ENCODE measurements at regions not wholly inside any gene's neighbourhood (a gene's known extent, or its start where the extent isn't known, plus 50 kb on each side); places are given as distances from the start of the nearest gene placed in this dataset.

DNA sequence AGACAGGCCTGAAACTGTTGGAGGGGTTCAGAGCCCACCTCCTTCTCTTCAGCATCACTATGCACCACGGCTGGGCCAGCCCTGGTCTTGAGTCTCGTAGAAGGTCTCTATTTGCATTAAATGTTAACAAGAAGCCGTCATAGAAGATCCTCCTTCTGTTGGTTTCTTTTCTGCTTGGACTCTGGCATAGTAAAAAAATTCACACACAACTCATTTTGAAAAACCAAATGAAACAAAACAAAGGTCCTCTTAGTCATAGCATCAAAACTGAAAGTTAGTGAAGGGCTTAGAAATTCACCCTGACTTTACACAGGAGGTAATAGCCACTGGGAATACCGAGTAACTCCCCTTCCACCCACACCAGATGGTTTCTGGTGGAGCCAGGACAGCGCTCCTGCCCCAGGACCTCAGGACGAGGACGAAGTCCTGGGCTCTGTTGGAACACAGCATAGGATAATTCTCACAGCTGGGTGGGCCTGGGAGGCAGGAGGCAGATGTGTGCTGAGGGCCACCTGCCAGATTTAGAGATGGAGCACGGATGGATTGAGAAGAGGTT lies 248.4 kb upstream of the KLF6 start:
- no peak for DNase-seq

DNA sequence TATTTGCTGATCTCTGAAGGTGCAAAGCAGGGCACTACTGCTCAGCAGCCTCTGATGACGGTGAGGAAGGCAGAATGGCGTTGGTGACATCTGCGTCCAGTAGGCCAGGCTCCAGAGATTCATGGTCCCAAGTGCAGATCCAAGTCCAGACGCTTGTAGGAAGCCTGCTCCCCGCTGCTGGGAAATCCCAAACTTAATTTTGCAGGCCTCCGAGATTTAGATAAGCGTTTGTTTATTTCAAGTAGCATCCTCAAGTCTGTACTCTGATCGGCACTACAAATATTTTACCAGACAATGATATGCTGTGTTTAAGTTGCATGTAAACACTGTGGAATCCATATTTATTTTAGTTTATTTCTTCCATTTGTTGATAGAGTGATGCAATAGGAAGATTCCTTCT lies 244.9 kb upstream of the KLF6 start:
- no peak for DNase-seq

DNA sequence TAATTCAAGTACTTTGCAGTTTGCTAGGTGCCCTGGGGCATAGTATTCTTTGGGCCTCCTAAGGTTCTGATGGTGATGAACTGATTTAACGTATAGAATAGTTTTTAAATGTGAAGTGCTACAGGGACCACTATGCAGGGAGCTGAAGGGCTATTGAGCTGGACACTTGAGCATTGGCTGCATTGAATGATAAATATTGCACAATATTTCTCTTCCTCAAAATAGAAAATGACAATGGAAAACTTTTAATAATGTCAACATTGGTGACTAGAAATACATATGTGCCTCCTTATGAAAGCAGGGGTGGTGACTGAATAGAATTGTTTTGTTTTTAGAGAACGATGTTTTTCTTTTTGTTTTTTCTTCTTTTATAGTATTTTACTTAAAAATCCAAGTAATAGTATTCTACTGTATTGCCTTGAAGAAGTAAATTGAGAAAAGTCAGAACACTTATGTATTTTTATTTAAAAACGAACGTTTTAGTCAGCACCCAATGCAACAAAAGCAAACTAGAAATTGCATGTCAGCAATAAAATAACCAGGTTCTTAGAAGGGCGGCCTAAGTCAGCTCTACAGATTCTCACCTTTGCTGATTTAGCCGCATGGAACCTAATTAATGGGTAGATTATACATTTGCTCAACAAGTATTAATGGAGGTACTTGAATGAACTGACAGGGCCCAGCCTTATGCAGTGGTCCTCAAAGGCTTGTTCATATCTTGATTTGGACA lies 244.0 kb upstream of the KLF6 start:
- no peak for DNase-seq

DNA sequence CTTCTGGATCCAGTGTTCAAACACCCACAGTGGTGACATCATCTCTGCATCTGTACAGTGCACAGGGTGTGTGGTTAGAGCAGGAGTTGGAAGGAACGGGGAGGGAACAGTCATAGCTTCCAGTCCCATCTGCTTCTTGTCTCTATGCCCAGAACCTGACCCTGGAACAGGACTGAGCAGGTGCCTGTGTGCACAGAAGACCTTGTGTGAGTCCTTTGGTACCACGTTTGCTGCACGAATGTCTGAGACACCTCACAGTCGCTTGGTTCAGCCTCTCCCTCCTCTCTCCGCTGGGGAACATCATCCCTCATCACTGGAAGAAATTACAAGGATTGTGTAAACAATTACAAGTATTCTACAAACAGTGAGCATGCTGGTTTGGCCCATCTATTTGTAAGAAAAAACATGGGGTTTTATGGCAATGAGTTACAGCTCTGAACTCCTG lies 243.0 kb upstream of the KLF6 start:
- no peak for DNase-seq

DNA sequence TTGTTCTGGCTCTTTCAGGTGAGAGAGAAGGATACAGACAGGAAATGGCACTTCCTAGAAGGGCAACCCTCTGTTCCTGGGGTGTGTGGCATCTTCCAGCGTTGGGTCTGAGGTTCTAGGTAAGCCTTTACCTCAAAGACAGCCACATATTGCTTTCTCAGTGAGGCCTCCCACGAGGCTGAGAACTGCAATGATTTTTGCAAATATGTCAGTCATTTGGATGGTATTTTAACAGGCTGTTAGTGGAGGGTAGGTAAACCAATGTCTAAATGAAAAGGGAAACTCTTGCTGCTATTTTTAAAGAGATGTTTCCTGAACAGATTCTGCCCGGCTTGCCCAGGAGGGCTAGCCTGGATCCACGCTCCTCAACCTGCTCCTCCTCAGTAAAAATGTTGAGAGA lies 240.3 kb upstream of the KLF6 start:
- DNase-seq, result no peak

DNA sequence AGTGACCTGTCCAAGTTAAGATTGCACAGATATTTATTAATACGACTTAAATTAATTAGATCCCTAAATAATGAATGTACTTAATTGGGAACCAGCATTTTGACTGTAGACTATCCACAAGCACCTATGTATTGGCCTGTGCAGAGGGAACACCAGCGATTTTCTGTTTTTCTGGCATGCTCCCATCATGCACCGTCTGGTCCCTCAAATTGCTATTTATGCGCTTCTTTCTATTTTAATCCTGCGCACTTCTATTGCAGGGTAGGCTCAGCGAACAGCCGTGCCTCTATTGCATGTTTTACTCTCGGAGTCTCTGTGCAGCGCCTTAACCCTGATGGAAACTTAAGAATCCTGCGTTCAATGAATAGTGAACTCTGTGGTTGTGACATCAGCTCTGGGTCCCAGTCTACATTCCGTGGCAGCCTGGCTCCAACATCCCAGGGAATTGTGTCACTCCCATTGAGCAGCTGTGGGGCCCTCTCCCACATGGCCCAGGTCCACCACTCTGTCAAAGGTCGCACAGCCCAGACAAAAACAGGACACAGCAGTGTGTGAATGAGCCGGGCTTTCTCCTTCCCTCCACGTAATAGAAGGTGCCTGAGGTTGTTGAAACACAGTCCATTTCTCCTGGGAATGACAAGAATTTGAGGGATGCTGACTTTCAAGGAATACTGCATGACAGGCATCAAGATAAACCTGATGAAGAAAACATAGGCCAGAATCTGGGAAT lies 239.7 kb upstream of the KLF6 start:
- no peak for DNase-seq

DNA sequence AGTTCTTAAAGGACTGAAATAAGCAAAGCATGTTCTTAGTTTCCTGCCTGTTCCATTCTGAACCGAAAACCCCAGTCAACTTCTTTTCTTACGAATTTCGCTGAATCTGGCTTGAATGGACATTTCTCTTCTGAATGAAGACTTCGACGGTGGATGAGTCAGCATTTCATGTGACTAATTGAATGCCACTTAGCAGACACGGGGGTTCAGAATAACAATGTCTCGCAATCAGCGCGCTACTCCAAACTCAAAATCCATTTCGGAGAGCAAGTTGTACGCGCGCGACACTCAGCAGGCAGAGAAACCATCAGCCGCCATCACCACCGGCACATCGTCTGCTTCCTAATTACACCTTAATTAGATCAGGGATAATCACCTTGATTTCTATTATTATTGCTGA lies 239.0 kb upstream of the KLF6 start:
- no peak for DNase-seq

DNA sequence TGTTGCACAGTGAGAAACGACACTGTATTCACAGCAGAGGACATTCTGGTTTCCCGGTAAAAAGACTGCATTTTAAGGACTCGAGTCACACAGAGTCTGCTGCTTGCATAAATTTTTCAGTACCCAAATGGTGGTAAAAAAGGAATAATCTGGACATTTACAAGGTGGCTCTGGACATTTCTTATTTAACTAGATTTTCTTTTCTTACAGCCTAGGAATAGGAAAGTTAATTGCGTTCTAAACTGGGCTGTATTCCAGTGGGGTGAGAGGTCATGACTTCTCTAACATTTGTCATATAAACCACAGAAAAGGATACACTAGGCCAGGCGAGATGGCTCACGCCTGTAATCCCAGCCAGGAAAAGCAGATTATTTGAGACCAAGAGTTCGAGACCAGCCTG lies 237.5 kb upstream of the KLF6 start:
- DNase-seq, result no peak

DNA sequence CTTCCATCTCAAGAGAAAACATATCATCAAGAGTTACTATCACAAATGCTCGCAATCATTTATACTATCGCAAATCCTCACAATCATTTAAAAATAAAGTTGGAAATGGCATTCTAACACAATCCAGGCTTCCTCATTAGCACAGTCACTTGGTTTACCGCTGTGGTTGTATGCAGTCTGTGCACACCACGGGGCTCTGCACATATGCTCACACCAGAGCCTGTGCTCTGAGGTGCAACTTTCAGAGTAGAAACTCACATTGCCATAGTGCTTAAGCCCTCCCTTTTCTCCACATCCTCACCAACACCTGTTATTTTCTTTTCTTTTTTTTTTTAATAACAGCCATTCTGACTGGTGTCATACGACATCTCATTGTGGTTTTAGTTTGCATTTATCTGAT lies 235.6 kb upstream of the KLF6 start:
- DNase-seq, result no peak

DNA sequence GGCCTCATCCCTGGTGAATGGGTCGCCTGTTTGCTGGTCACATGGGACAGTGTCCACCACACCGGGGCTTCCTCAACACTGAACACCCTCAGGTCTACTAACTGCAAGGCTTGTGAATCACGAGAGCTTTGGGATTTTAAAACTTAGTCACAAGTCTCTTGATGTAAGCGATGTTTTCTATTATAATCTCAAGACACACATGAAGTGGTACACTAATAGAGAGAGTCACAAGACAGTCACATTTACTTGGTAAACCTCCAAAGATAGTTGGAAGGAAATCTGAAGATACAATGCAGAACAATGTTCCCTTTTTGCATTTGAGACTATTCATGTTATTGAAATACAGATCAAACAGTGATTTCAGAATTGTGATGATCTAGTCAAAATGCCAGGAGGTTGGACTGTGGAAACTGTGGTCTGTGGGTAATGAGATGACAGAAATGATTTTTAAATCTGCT lies 233.1 kb upstream of the KLF6 start:
- no peak for DNase-seq

DNA sequence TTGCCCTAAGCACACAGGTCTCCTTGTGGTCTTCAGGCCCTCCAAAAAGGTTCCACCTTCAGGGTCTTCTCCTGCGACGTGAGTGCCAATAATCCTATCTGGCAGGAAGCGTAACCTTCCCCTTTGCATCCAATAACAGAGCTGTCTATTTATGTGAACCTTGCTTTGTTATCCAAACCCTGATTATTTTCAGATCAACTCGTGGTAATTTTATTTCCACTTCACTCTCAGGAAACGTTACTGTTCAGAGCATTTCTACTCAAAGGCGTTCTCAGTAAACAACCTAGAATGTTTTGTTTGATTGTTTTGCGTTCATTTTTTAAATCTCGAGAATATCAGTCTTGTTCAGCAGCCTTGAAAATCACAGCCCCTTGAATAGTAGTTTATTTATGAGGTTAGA lies 232.3 kb upstream of the KLF6 start:
- no peak for DNase-seq

DNA sequence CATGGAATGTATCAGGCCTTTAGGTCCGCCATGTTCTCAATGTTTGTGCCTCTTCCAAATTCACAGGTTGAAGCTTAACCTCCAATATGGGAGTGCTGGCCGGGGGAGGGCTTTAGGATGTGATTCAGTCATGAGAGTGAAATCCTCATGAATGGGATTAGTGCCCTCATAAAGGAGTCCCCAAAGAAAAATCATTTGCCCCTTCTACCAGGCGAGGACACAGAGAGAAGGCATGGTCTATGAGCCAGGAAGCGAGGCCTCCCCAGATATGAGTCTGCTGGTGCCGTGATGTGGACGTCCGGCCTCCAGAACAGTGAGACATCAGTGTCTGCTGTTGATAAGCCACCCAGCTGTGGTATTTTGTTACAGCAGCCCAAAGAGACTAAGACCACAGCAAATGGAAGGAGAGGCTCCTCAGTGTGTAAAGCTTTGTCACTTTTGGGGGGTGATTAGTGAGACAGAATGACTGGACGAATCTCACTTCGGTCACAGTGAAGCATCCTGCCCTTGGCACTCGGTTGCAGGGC lies 231.3 kb upstream of the KLF6 start:
- DNase-seq, result no peak

DNA sequence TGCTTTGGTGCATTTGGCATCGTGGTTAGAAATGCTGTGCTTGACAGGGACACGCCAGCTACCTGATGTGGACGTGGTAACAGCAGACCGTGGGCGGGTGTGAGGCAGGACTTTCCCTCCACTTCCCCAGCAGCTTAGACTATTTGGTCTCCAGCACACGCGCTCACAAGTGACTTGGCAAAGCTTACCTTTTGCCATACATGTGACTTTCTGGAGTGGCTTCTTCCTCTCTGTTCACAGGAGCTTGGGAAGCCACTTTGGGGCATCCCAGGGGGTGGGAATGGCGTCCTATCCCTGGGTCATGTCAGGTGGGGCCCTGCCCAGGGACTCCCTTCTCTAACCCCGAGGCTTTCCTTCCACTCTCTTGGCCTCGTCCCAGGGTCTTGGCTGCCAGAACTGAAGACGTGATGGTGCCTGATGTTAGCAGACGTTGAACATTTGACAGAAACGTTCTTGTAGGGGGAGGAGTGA lies 228.7 kb upstream of the KLF6 start:
- DNase-seq, result no peak

DNA sequence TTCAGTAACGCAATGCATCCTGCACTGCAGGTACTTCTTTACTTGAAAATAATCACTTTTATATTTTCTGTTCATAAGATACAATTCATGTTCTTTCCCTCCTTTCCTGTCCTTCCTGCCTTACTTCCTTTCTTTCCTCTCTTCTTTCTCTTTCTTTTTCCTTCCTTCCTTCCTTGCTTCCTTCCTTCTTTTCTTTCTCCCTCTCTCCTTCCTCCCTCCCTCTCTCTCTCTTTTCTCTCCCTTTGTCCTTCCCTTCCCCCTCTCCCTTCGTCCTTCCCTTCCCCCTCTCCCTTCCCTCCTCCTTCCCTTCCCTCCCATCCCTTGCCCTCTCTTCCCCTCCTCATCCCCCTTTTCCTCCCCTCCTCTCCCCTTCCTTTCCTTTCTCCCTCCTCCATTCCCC lies 227.8 kb upstream of the KLF6 start:
- DNase-seq, result no peak

DNA sequence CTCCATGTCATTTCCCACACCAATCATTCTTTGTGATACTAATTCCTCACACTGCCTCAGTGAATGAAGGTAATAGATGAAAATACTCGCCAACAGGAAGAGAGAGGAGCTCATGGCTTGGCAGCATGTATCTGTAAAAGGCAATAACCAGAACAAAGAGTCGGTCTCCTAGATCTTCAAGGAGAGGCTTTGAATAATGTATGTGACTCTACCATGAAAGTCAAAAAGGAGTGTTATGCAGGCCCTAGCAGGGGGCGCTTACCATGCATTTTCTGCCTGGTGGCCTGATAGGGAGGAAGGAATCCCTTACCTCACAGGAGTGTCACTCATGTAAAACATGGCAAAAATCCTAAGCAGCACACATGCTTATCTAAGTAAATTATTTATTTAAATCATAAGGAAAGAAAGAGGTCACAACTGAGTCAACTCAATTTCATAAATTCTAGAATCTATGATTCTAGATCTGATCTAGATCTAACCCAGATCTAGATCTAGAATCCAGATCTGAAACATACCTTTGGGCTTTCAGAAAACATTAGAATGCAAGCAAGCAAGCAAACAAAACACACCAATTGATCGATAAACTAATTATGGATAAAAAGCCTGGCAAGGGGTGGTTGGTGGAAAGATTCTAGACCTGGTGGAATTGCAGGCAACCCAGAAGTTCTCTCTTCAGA lies 226.3 kb upstream of the KLF6 start:
- no peak for DNase-seq

DNA sequence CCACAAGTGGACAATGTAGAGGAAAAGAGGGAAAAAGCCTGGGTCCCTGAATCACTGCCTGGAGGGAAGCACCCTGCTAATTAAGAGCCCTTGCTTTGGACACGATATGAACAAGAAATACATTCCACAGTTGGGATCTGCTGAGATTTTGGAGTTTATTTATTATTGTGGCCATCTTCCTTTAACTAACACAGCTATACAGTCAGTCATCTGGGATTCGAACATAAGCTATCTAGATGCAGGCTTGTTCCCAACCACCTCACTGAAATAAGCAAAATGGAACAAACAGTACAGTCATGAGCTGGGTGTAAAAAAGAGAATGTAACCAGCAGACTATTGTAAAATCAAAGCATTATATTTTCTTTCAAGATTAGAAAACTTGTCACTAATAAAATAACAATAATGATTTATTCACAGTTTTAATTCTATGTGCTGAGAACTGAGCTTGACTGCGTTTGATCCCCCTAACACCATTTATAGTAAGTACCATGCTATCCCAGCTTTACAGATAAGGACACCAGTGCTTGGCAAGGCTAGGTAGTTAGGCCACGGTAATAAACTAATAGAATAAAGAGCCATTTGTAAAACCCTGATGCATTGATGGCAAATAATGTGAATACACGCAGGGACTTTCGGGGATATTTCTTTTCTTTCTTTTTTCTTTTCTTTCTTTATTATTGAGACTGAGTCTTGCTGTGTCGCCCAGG lies 223.8 kb upstream of the KLF6 start:
- no peak for DNase-seq

DNA sequence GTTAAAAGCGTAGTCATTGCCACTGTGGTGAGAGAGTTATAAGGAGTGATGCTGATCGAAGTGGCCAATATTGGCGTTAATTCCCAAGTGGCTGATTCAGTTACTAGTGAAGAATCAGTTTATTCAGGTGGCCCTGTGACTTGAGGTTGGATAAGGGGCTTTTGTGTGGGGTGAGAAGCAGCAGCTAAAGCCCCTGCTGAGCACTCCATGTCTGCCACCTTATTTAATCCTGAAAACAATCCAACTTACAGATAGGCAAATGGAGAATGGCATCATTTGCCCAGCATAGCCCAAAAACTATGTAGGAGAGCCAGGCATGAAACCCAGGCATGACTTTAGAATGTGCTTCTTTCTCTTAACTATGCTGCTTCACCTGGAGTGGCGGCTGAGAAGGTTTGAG lies 222.8 kb upstream of the KLF6 start:
- DNase-seq, result no peak

DNA sequence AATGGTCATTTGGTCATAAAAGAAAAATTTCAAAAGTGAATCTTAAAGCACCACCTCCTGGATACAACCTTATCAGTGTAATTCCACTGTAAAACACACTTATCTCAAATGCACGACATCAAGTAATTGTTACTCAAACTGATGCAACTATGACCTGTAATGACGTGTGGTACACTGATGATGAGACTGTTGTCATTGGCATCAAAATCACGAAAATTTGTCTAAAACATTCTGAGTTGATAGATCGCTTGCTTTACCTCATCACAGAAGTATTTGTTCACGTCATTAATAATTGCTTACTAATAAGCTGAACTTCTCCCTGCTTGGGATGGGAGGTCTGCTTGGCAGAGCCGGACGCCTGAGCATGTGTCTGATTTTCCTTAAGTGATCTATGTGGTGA lies 221.8 kb upstream of the KLF6 start:
- DNase-seq, result no peak

DNA sequence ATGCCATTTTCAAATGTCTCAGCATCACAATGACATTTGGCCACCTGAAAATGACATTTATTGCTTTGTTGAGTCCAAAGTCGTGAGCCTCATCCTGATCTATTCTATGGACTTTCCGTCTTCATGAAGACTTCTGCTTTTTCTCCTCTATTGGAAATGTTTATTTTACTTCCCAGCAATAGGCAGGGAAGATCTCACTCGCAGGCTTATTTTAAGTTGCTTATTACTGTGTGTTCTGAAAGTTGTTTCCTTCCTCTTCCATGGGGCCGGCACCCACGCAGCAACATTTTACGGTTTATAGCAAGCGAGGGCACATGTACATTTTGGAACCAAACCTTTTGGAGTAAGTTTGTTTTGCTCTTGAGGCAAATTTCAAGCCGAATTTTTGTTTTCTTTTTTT lies 221.0 kb upstream of the KLF6 start:
- DNase-seq, result no peak

DNA sequence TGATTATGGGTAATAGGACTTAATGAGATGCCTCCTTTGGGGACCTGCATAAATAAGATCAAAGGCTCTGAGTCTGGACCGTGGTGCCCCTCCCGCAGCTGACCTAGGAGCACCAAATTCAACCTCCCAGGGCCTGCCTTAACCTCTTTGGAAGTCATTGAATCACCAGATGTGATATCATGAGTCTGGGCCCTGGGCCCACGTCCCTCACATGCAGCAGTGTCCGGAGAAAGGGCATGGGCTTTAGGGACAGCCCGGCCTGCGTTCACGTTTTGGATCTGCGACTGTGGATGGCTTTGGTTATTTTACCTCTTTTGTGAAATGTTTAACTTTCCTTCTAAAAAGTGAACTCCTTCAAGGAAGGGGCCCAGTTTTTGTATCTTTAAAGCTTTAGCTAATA lies 220.0 kb upstream of the KLF6 start:
- DNase-seq, result no peak

DNA sequence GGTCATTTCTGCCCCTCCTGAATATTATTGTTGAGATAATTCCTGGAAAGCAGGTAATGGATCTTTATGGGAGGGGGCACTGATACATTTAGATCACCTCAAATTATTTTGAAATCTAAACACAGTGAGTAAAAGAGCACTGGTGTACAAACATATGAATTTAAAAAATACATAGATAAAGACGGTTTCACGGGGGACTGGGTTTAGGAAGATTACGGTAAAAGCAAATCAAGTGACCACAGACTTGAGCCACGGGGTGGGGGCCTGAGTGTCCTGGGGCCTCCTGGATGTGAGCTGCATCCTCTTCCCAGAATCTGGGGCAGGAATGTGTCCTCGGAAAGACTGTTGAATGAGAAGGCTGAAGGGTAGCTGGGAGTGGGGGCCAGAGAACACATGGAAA lies 219.1 kb upstream of the KLF6 start:
- DNase-seq, result no peak

DNA sequence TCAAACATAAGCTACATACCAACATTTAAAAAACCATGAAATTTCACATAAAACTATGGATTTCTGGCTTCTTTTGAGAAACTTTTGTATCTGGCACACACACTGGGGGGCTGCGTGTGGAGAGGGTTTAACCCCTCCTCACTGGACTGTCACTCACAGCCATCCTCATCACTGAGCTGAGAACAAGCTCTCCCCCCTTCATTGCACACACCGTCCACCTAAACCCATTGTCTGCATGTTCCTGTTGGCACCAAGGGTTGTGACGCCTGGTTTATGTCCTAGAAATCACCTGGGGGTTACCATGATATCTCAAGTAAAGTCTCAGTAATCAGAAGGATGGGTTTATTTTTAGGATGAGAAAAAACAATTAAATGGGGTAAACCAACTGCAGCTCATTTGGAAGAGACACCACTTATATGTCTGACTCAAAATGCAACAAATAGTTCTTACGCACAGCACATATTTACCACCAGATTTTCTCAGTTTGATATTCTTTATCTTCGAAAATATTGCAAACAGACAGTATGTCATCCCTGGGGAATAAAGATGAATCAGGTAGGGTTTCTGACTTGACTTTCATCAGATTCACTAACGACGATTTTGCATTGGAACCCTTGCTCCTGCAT lies 218.5 kb upstream of the KLF6 start:
- no peak for DNase-seq

All from NCI-H187 (cell line).